RWPE1 (cell line): ENCODE measurements at regions not wholly inside any gene's neighbourhood (a gene's known extent, or its start where the extent isn't known, plus 50 kb on each side); places are given as distances from the start of the nearest gene placed in this dataset.

ENCODE experiments used
- CTCF ChIA-PET: fragments of 350-600 bp; sonication (Branson Sonifier 250); formaldehyde crosslinking; extraction: SDS; loops from one replicate; lab custom pipeline; 2021; lab: Yijun Ruan, JAX
- POLR2A ChIA-PET: fragments of 400-600 bp; formaldehyde crosslinking; extraction: SDS; loops from one replicate; lab custom pipeline; 2020; ENCODE audit warnings: antibody characterized with exemption; ENCODE audit not compliant: low non-redundant PET; lab: Yijun Ruan, JAX
- DNase-seq: peaks from one replicate; pipeline ENCODE4 v3.0.0; 2012; ENCODE audit warnings: low spot score
- H3K27ac ChIP-seq: fragments of 450-650 bp; 2 replicates; pipeline ENCODE4 v1.5.1; 2017
- TF ChIP-seq, protein P1 (sequence below): fragments of 450-650 bp; conservative IDR thresholded peaks from 2 replicates; pipeline ENCODE4 v1.5.1; 2017; ENCODE audit warnings: low read depth, mild to moderate bottlenecking

DNA sequence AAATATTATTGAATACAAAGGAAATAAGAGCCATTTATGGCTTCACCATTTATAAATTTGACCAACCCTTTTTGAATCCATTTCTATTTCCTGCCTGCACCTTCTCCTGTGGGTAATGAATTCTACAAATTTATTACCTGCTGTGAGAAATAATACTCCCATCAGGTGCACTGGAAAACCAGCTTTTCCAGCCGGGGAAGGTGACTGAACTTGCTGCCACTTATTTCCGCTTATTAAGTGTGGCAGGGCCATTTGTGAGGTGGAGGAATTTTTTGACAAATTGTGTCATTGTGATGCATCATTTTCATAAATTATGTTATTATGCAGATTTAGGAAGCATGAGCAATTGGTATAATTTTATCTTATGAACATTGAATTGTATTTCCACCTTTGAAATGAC lies 151.1 kb downstream of the SQOR start:
- CTCF ChIA-PET, result no interaction called here
- no peak for DNase-seq
- TF ChIP-seq, protein P1, sequence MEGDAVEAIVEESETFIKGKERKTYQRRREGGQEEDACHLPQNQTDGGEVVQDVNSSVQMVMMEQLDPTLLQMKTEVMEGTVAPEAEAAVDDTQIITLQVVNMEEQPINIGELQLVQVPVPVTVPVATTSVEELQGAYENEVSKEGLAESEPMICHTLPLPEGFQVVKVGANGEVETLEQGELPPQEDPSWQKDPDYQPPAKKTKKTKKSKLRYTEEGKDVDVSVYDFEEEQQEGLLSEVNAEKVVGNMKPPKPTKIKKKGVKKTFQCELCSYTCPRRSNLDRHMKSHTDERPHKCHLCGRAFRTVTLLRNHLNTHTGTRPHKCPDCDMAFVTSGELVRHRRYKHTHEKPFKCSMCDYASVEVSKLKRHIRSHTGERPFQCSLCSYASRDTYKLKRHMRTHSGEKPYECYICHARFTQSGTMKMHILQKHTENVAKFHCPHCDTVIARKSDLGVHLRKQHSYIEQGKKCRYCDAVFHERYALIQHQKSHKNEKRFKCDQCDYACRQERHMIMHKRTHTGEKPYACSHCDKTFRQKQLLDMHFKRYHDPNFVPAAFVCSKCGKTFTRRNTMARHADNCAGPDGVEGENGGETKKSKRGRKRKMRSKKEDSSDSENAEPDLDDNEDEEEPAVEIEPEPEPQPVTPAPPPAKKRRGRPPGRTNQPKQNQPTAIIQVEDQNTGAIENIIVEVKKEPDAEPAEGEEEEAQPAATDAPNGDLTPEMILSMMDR, result no peak
- POLR2A ChIA-PET, result no interaction called here
- no peak overlapping the region for H3K27ac ChIP-seq

DNA sequence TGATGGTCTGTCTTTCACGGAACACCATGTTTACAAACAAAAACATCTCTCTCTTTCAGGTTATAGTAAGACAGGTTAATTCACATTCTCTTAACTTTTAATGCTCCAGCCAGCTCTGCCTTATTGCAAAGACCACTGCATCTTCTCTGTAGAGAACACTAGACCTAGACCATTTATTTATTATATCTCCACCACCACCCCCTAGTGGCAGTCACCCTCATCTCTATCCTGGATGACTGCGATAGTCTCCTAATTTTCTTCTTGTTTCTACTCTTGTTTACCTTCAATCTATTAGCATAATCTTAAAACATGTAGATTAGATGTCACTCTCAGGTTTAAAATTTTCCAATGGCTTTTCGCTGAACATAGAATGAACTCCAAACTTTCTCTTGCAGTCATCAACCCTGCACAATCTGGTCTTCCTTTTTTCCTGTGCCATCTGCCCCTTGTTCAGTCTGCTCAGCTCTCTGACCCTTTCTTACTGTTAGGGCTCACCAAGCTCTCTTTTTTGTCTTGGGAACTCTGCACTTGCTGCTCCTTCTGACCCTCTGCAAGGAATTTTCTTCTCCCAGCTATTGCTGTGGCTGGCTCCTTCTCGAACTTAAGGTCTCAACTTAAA lies 155.6 kb downstream of the SQOR start:
- no peak overlapping the region for H3K27ac ChIP-seq
- peak; percentile 45 for DNase-seq
- TF ChIP-seq, protein P1, result peak; percentile 36
- ChIA-PET CTCF (interaction anchor here (0.6 to 1.4 kb wide), 5 partner anchors 77 to 1811 kb away, joined by 3 to 6 read pairs (median 4); no protein-coding TSS in a partner anchor), POLR2A (no interaction called here)

DNA sequence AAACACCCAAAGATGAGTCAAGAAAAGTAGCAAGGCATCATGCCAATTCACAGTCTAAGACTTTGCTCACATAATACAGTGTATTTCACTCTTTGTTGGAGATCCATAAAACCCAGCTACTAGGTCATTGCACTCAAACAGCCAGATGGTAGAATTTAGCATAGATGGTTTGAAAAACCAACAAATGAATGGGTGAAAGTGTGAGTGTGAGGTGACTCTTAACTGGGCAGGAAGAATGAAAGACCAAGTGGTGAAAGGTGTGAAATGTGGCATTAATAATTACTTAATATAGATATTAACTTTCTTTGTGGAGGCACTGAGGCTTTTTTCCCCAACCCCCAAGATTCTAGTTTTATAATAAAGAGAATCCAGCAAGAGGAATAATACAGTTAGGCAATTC lies 159.5 kb downstream of the SQOR start:
- DNase-seq, result no peak
- ChIA-PET POLR2A (no interaction called here), CTCF (interaction anchor here (0.6 to 1.6 kb wide), 2 partner anchors 159 to 203 kb away, joined by 5 to 7 read pairs; no protein-coding TSS in a partner anchor)
- H3K27ac ChIP-seq, result no peak overlapping the region
- TF ChIP-seq, protein P1, result no peak

DNA sequence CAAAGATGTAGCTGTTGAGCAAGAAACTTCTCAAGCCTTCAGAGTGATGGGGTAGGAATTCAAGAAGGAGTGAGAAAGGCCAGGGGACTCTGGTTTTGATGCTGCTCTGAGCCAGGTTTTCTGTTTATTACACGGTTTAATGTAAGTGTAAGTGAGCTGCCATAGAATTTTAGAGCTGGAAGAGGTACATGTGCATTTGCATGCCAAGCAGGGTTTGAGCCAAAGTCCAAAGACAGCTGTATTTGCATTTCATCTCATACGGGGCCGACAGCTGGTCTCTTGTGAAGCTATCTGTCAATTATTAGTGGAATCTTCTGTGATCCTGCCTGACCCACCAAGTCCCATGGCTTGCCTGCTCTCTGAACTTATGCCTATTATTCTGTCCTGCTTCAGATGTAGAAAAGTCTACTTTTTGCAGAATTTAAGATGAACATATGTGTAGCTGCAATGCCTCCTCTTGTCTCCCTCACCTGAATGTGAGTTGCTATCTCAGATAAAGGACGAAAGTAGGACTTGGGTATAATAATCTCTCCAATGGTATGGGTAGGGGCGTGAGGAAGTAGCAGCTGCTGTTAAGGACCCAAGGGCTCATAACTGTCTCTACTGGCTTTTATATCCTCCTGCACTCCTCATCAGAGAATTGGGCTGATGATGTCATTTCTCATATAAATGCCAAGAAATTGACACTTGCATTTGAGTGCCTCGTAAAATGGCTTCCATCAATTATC lies 160.0 kb downstream of the SQOR start:
- TF ChIP-seq, protein P1, result no peak
- DNase-seq, result no peak
- ChIA-PET CTCF (interaction anchor here (0.6 to 1.6 kb wide), 6 partner anchors 28 to 515 kb away, joined by 3 to 7 read pairs (median 3); no protein-coding TSS in a partner anchor), POLR2A (no interaction called here)
- H3K27ac ChIP-seq, result no peak overlapping the region

DNA sequence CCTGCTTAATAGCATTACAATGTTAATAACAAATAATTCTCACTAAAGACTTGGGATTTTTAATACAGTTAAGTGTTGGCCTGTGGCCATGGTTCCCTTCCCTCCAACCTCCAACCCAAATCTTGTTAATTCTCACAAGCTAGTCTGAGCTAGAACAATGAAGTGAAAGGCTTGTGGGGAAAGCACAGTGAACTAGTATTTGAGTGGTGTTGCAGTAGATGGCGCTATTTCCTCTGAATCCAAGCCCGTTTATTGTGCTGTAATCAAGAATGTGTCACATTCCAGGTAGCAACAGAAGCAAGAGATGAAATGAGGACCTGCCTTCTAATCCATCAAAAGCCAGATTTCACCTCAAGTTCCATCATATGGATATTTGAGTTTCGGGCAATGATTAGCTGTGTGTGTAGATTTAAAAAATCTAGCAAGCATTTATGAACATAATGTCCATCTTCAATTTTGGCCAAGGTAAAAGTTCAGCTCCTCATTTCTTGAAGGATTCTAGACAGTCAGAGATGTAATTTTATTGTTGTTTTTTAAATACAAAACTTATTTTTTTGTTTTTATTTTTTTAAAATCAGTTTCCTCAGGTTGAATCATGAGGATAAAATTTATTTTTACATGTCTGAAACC lies 160.7 kb downstream of the SQOR start:
- TF ChIP-seq, protein P1, result peak; percentile 28
- peak; percentile 46 for DNase-seq
- H3K27ac ChIP-seq, result no peak overlapping the region
- ChIA-PET CTCF (interaction anchor here (0.5 to 1.6 kb wide), 13 partner anchors 29 to 1450 kb away, joined by 3 to 7 read pairs (median 3); no protein-coding TSS in a partner anchor), POLR2A (no interaction called here)

DNA sequence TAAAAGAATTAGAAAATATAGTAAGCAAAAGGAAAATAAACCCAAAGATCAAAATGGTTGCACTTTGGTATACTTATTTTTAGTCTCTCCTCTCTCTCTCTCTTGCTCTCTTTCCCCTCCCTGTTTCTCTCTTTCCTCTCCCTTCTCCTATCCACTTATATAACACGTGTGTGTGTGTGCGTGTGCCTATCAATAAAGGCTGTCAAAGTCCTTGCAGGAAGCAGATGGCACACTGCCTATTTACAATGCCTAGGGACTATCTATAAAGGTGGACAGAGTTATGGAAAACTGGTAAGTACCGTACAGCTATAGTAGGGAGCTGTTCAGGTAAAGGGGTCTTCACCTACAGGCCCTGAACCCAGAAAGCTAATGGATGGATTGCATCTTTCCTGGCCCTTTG lies 161.6 kb downstream of the SQOR start:
- ChIA-PET CTCF (interaction anchor here (0.6 to 0.8 kb wide), 6 partner anchors 66 to 515 kb away, joined by 3 to 5 read pairs (median 4); no protein-coding TSS in a partner anchor), POLR2A (no interaction called here)
- TF ChIP-seq, protein P1, result no peak
- no peak for DNase-seq
- no peak overlapping the region for H3K27ac ChIP-seq
